ENCODE measurements at regions not wholly inside any gene's neighbourhood (a gene's known extent, or its start where the extent isn't known, plus 50 kb on each side); places are given as distances from the start of the nearest gene placed in this dataset.
A peak's percentile ranks its signal among the peaks of the same experiment; 100 is the strongest.

DNA sequence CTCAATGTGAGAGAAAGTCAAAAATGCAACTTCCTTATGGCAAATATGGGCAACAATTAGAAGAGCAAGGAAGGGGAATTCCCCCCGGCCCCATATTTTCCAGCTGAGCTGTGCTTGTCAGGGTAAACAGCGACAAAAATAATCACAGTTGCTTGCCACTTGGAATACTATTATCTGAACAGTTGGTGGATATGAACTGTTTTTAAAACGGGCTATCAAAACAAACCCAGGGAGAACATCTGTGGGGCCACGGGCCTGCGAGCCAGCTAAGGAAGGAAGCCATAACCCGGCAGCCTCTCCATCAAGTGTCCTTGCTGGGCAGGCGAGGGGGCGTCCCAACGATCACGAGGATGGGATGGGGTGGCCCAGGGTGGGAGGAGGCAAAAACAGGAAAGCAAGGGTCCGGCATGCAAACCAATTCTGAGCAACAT lies 228.4 kb downstream of the ARHGAP12 start:
- Histone ChIP-seq H2BK5ac (ENCODE audit: low read depth, low read length, poor library complexity, severe bottlenecking) (peak overlapping the region; percentile 83), H2AK9ac (replicated peaks; ENCODE audit: low read depth, low read length, poor library complexity) (peak overlapping the region; percentile 25), H2AK5ac (ENCODE audit: low read depth, low read length) (peak overlapping the region; percentile 59), H2AFZ (replicated peaks; ENCODE audit: low read length, poor library complexity) (peak overlapping the region; percentile 83), H3K9me1 (ENCODE audit: insufficient read depth, low read length) (peaks cover 13% of the 10 kb centered on the region), H3K14ac (replicated peaks; ENCODE audit: low read depth, low read length) (peak overlapping the region; percentile 44), H3K27me3 (ENCODE audit: control insufficient read depth, insufficient read depth, low read length) (no peaks in the 10 kb centered on the region), H3K4me3 (ENCODE audit: insufficient read depth, low read depth, low read length) (no peak overlapping the region), H3K23ac (ENCODE audit: low read depth, low read length) (peak overlapping the region; percentile 42; the same call in 1 of the 2 replicates), H3K9me3 (ENCODE audit: control insufficient read depth, insufficient read depth, low read length) (peaks cover 4% of the 10 kb centered on the region; the same call in 1 of the 2 replicates), H4K20me1 (ENCODE audit: insufficient read depth, low read length) (no peaks in the 10 kb centered on the region), H3K36me3 (ENCODE audit: control insufficient read depth, insufficient read depth, low read length) (no peaks in the 10 kb centered on the region), H4K8ac (ENCODE audit: low read depth in 2 of 2, low read length in 2 of 2) (peak overlapping the region; percentile 6 to 47), H3K4me1 (ENCODE audit: control insufficient read depth, insufficient read depth, low read length) (peaks cover 30% of the 10 kb centered on the region), H2BK20ac (ENCODE audit: low read depth, low read length) (peak overlapping the region; percentile 84; the same call in 1 of the 2 replicates), H3K56ac (ENCODE audit: extremely low read depth, insufficient read depth, low read length) (no peak overlapping the region), H4K91ac (ENCODE audit: insufficient read depth, low read depth, low read length) (peak overlapping the region; percentile 85), H3K9ac (ENCODE audit: low read depth, low read length) (no peak overlapping the region), H2BK15ac (ENCODE audit: low read depth, low read length) (peak overlapping the region; percentile 48; the same call in 1 of the 3 replicates), H4K5ac (ENCODE audit: low read depth, low read length) (peak overlapping the region; percentile 60), H3K4ac (ENCODE audit: low read depth, low read length) (peak overlapping the region; percentile 65), H3K27ac (ENCODE audit: insufficient read depth, low read length) (peak overlapping the region; percentile 51), H3K4me2 (ENCODE audit: low read depth, low read length) (peak overlapping the region; percentile 36; the same call in 1 of the 2 replicates), H2BK120ac (ENCODE audit: low read depth, low read length) (peak overlapping the region; percentile 94), H3K79me1 (ENCODE audit: low read depth in 1 of 2, low read length in 2 of 2) (no peaks in the 10 kb centered on the region), H3K18ac (ENCODE audit: low read depth, low read length) (peak overlapping the region; percentile 71)
- DNase-seq (peak; percentile 82), ATAC-seq (ENCODE audit: low read depth) (peak; percentile 30)
- intact Hi-C loops (cut with micrococcal nuclease) (no loop called here), in situ Hi-C loops (cut with MboI; ENCODE audit: low sequenced_read_pairs) (no loop called here), dilution Hi-C loops (cut with HindIII; ENCODE audit: low sequenced_read_pairs, unreplicated experiment) (no loop called here)
- ChIA-PET CTCF (interaction anchor here (0.5 kb wide), 1 partner anchor 44 kb away, joined by 3 read pairs; no protein-coding TSS in a partner anchor), POLR2A (ENCODE audit: unreplicated experiment) (interaction anchor here (0.7 kb wide), 1 partner anchor 512 kb away, joined by 3 read pairs; no protein-coding TSS in a partner anchor)
- WGBS, 2 experiments (ENCODE audit: extremely low coverage in 2 of 2, insufficient read length in 1 of 2): 40% methylated on average over 1 of the region's 11 CpGs; no CpG with 5 or more reads in 1 of the 2 experiments
- BruUV-seq (replicated peaks): no TSS peak
- TF ChIP-seq RAD21 (IDR thresholded peaks at IDR 0.05; ENCODE audit: low read length) (0 out of 2 replicates have a peak, but pooled peaks have one; percentile 13), BHLHE40 (IDR thresholded peaks at IDR 0.05; ENCODE audit: low read depth, low read length) (0 out of 2 replicates have a peak, but pooled peaks have one; percentile 2), MAZ (IDR thresholded peaks at IDR 0.05; ENCODE audit: borderline replicate concordance, low read depth, low read length) (no peak)
